Epithelial cell of prostate (primary cell): ENCODE measurements at regions not wholly inside any gene's neighbourhood (a gene's known extent, or its start where the extent isn't known, plus 50 kb on each side); places are given as distances from the start of the nearest gene placed in this dataset.
A peak's percentile ranks its signal among the peaks of the same experiment; 100 is the strongest.
"Not testable (repeated sequence)": the region's sequence is repeated elsewhere in the genome, so short reads cannot be mapped to it uniquely, and the experiment has no call there.

Experiments
- DNase-seq: peaks from one replicate; pipeline ENCODE4 v3.0.0-alpha.2; 2011; ENCODE audit warnings: low read depth, low spot score
- H3K27ac ChIP-seq: fragments of 450-650 bp; 2 replicates; pipeline ENCODE4 v1.5.1; 2017; ENCODE audit warnings: mild to moderate bottlenecking

GRCh38 chr10:8778713-8779112, 724.2 kb downstream of the GATA3 start:
- no peak overlapping the region for H3K27ac ChIP-seq
- DNase-seq = no peak

GRCh38 chr10:8787649-8788048, 733.2 kb downstream of the GATA3 start:
- no peak for DNase-seq
- H3K27ac ChIP-seq = no peak overlapping the region

- no peak for DNase-seq
- H3K27ac ChIP-seq = no peak overlapping the region
Measured at GRCh38 chr10:8790390-8790789, 735.9 kb downstream of the GATA3 start.

GRCh38 chr10:8794860-8795259, 740.4 kb downstream of the GATA3 start:
- DNase-seq = no peak

GRCh38 chr10:8800426-8800825, 745.9 kb downstream of the GATA3 start:
- H3K27ac ChIP-seq = no peak overlapping the region
- DNase-seq = no peak

More at GRCh38 chr10:8794860-8795259, 740.4 kb downstream of the GATA3 start:
- no peak overlapping the region for H3K27ac ChIP-seq

- DNase-seq = no peak
- H3K27ac ChIP-seq = no peak overlapping the region
Measured at GRCh38 chr10:8803992-8804391, 749.5 kb downstream of the GATA3 start.

GRCh38 chr10:8810677-8811076, 756.2 kb downstream of the GATA3 start:
- peak overlapping the region; percentile 2 for H3K27ac ChIP-seq
- no peak for DNase-seq

GRCh38 chr10:8811201-8811600, 756.7 kb downstream of the GATA3 start:
- DNase-seq = no peak
- peak overlapping the region; percentile 2 for H3K27ac ChIP-seq

- no peak for DNase-seq
- H3K27ac ChIP-seq = no peak overlapping the region
Measured at GRCh38 chr10:8815969-8816368, 761.5 kb downstream of the GATA3 start.

GRCh38 chr10:8817299-8817698, 762.8 kb downstream of the GATA3 start:
- DNase-seq = peak; percentile 73
- no peak overlapping the region for H3K27ac ChIP-seq

GRCh38 chr10:8825611-8826010, 771.1 kb downstream of the GATA3 start:
- DNase-seq = no peak
- H3K27ac ChIP-seq = peak overlapping the region; percentile 0

- DNase-seq = peak; percentile 93
- H3K27ac ChIP-seq = peak overlapping the region; percentile 83
Measured at GRCh38 chr10:8829592-8829991, 775.1 kb downstream of the GATA3 start.

- peak overlapping the region; percentile 83 for H3K27ac ChIP-seq
- DNase-seq = no peak
Measured at GRCh38 chr10:8830048-8830447, 775.6 kb downstream of the GATA3 start.

GRCh38 chr10:8830876-8831275, 776.4 kb downstream of the GATA3 start:
- H3K27ac ChIP-seq = peak overlapping the region; percentile 83
- DNase-seq = no peak

GRCh38 chr10:8835453-8836167, 781.1 kb downstream of the GATA3 start:
- no peak for DNase-seq
- no peak overlapping the region for H3K27ac ChIP-seq

- no peak for DNase-seq
- H3K27ac ChIP-seq = no peak overlapping the region
Measured at GRCh38 chr10:8840356-8840755, 785.9 kb downstream of the GATA3 start.

GRCh38 chr10:8844141-8844540, 789.7 kb downstream of the GATA3 start:
- H3K27ac ChIP-seq = no peak overlapping the region

GRCh38 chr10:8852546-8852945, 798.1 kb downstream of the GATA3 start:
- H3K27ac ChIP-seq = no peak overlapping the region
- no peak for DNase-seq

More at GRCh38 chr10:8844141-8844540, 789.7 kb downstream of the GATA3 start:
- DNase-seq = no peak

GRCh38 chr10:8853048-8853447, 798.6 kb downstream of the GATA3 start:
- H3K27ac ChIP-seq = no peak overlapping the region
- no peak for DNase-seq

GRCh38 chr10:8868924-8869323, 814.4 kb downstream of the GATA3 start:
- DNase-seq, H3K27ac ChIP-seq: not testable (repeated sequence)

- DNase-seq = no peak
- no peak overlapping the region for H3K27ac ChIP-seq
Measured at GRCh38 chr10:8873310-8873709, 818.8 kb downstream of the GATA3 start.

GRCh38 chr10:8874268-8874667, 819.8 kb downstream of the GATA3 start:
- peak overlapping the region; percentile 17 for H3K27ac ChIP-seq
- no peak for DNase-seq
